OCI-LY3 (cell line): ENCODE measurements at regions not wholly inside any gene's neighbourhood (a gene's known extent, or its start where the extent isn't known, plus 50 kb on each side); places are given as distances from the start of the nearest gene placed in this dataset.
"Not testable (repeated sequence)": the region's sequence is repeated elsewhere in the genome, so short reads cannot be mapped to it uniquely, and the experiment has no call there.

Experiments
- H2AFZ ChIP-seq: fragments of 200-600, 300-600 bp; shearing (Covaris generic); 2 replicates; pipeline ENCODE4 v1.6.0; 2014; ENCODE audit warnings: antibody characterized with exemption, low read depth, low read length
- H3K27ac ChIP-seq: fragments of 200-600, 300-600 bp; sonication (generic); 2 replicates; pipeline ENCODE4 v1.5.1; 2014; ENCODE audit warnings: mild to moderate bottlenecking, low read length, moderate library complexity, mixed read lengths
- H3K27me3 ChIP-seq: fragments of 200-600, 300-600 bp; sonication (generic); 2 replicates; pipeline ENCODE4 v1.6.1; 2014; ENCODE audit warnings: low read depth, low read length, mixed read lengths
- H3K36me3 ChIP-seq: fragments of 200-600, 300-600 bp; sonication (generic); replicated peaks from 2 replicates; pipeline ENCODE3; 2014; ENCODE audit warnings: low read depth, low read length, mixed read lengths
- H3K4me1 ChIP-seq: fragments of 300-600, 200-600 bp; sonication (generic); 2 replicates; pipeline ENCODE4 v1.6.1; 2014; ENCODE audit warnings: low read length, mixed read lengths
- H3K4me2 ChIP-seq: fragments of 200-600, 300-600 bp; sonication (generic); 2 replicates; pipeline ENCODE4 v1.6.1; 2014; ENCODE audit warnings: low read length, mixed read lengths
- H3K4me3 ChIP-seq: fragments of 300-600, 200-600 bp; sonication (generic); 2 replicates; pipeline ENCODE4 v1.5.1; 2014; ENCODE audit warnings: antibody characterized with exemption, mild to moderate bottlenecking, low read length, moderate library complexity
- H3K79me2 ChIP-seq: fragments of 300-600, 200-600 bp; shearing (Covaris generic); 2 replicates; pipeline ENCODE4 v1.6.1; 2014; ENCODE audit warnings: mild to moderate bottlenecking, low read length, mixed read lengths
- H3K9ac ChIP-seq: fragments of 300-600, 200-600 bp; shearing (Covaris generic); 2 replicates; pipeline ENCODE4 v1.6.0; 2014; ENCODE audit warnings: mild to moderate bottlenecking, low read length, moderate library complexity
- H3K9me3 ChIP-seq: fragments of 200-600, 300-600 bp; shearing (Covaris generic); 2 replicates; pipeline ENCODE4 v1.6.1; 2014; ENCODE audit warnings: low read length, mixed read lengths; ENCODE audit not compliant: insufficient read depth
- H4K20me1 ChIP-seq: fragments of 200-600, 300-600 bp; sonication (generic); 2 replicates; pipeline ENCODE4 v1.6.1; 2016; ENCODE audit warnings: low read length, mixed read lengths; ENCODE audit not compliant: insufficient read depth
- EZH2phosphoT487 ChIP-seq: fragments of 200-600 bp; shearing (Covaris generic); IDR thresholded peaks from 2 replicates; pipeline ENCODE4 v1.6.1; 2018; ENCODE audit warnings: antibody characterized with exemption, mixed run types, low read depth
- TF ChIP-seq, protein P1 (sequence below): fragments of 200-600, 300-600 bp; sonication (generic); IDR thresholded peaks from 2 replicates; pipeline ENCODE4 v1.5.1; 2014; ENCODE audit warnings: antibody characterized with exemption, low read length, low read depth

DNA sequence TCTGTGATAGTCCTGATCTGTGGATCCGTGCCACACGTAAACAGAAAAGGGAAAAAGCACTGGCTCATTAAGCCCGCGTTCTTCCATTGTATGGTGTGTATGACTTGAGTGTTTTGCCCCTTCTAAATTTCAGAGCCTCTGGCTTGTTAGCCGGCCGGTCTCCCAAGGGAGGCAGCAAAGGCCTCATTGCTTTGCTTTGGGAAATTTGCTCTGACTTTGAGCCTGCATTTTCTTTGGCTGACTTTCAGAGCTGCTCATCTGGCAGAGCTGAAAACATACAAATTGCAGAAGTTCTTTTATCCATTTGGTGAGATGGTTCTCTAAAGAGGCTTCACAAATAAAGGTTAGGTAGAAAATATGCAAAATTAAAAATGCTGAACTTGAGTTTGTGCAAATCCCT, 123.0 kb downstream of the UTRN start:
- H3K9ac ChIP-seq = no peak overlapping the region
- H3K4me1 ChIP-seq = no peaks in the 10 kb centered on the region
- no peaks in the 10 kb centered on the region for H4K20me1 ChIP-seq
- no peaks in the 10 kb centered on the region for H3K27me3 ChIP-seq
- TF ChIP-seq, protein P1, sequence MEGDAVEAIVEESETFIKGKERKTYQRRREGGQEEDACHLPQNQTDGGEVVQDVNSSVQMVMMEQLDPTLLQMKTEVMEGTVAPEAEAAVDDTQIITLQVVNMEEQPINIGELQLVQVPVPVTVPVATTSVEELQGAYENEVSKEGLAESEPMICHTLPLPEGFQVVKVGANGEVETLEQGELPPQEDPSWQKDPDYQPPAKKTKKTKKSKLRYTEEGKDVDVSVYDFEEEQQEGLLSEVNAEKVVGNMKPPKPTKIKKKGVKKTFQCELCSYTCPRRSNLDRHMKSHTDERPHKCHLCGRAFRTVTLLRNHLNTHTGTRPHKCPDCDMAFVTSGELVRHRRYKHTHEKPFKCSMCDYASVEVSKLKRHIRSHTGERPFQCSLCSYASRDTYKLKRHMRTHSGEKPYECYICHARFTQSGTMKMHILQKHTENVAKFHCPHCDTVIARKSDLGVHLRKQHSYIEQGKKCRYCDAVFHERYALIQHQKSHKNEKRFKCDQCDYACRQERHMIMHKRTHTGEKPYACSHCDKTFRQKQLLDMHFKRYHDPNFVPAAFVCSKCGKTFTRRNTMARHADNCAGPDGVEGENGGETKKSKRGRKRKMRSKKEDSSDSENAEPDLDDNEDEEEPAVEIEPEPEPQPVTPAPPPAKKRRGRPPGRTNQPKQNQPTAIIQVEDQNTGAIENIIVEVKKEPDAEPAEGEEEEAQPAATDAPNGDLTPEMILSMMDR = no peak
- TF ChIP-seq EZH2phosphoT487 = no peak
- no peak overlapping the region for H3K27ac ChIP-seq
- no peak overlapping the region for H3K4me3 ChIP-seq
- no peaks in the 10 kb centered on the region for H3K9me3 ChIP-seq
- no peak overlapping the region for H3K4me2 ChIP-seq
- no peak overlapping the region for H2AFZ ChIP-seq
- H3K36me3 ChIP-seq = no peaks in the 10 kb centered on the region
- no peaks in the 10 kb centered on the region for H3K79me2 ChIP-seq

DNA sequence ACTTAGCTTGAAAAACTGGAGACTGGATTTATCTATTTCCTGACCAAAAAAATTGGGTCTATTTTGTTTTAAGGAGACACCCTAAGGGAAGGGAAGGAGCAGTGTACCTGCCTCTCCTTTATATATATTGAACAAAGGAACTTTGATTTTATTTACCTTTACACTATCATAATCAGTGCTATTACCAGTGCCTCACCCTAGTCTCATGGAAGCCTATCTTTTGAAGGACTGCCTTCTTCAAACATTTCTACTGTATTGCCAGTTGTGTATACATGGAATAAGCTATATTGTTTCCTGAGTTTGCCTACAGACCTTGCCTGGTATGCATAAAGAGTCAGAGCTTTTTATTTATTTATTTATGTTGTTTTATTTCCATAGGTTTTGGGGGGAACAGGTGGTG, 124.9 kb downstream of the UTRN start:
- Histone ChIP-seq H3K36me3 (no peaks in the 10 kb centered on the region), H3K27me3 (no peaks in the 10 kb centered on the region), H2AFZ (no peak overlapping the region), H3K4me1 (no peaks in the 10 kb centered on the region), H3K79me2 (no peaks in the 10 kb centered on the region), H3K9me3 (no peaks in the 10 kb centered on the region), H3K27ac (no peak overlapping the region), H4K20me1 (no peaks in the 10 kb centered on the region), H3K9ac (no peak overlapping the region), H3K4me2 (no peak overlapping the region), H3K4me3 (no peak overlapping the region)
- TF ChIP-seq EZH2phosphoT487 = no peak
- TF ChIP-seq, protein P1 = no peak

DNA sequence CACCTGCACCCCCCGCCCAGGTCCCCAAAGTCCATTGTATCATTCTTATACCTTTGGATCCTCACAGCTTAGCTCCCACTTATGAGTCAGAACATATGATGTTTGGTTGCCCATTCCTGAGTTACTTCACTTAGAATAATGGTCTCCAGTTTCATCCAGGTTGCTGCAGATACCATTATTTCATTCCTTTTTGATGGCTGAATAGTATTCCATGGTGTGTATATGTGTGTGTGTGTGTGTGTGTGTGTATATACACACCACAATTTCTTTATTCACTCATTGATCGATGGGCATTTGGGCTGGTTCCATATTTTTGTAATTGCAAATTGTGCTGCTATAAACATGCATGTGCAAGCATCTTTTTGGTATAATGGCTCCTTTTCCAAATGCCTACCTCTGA, 125.4 kb downstream of the UTRN start:
- H2AFZ ChIP-seq, H3K4me3 ChIP-seq, H3K4me2 ChIP-seq, H4K20me1 ChIP-seq, H3K27me3 ChIP-seq, H3K36me3 ChIP-seq, H3K9me3 ChIP-seq, H3K9ac ChIP-seq, H3K79me2 ChIP-seq, H3K27ac ChIP-seq, H3K4me1 ChIP-seq: not testable (repeated sequence)

DNA sequence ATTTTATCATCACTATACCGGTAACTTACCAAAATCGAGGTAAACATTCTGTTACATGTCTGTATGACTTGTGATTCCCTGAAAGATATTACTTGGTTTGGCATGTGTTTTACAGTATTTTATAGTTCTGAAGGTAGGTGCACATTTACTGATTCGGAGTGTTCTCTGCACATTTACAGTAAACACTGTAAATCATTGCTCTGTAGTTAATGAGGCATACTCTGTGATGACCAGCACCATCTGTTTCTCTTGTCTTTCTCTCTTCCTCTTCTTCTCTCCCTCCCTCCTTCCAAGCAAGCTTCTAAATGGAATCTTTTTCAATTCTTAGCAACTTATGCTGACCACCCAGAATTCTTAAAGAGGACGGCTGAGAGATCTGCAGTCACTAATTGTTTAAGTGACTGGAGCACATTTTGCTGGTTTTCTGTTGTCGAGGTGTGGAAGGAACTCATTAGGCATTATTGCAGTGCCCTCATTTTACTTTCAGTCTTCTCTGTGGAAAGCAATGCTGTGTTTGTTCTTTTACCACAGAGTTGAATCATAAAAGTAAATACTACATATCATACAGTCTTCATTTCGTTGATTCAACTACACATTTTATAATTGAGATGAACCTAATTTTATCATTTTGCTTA, 126.5 kb downstream of the UTRN start:
- H3K27me3 ChIP-seq = no peaks in the 10 kb centered on the region
- H3K9ac ChIP-seq = no peak overlapping the region
- H3K4me1 ChIP-seq = no peaks in the 10 kb centered on the region
- no peaks in the 10 kb centered on the region for H4K20me1 ChIP-seq
- H3K79me2 ChIP-seq = no peaks in the 10 kb centered on the region
- no peak overlapping the region for H2AFZ ChIP-seq
- H3K36me3 ChIP-seq = no peaks in the 10 kb centered on the region
- no peak overlapping the region for H3K4me3 ChIP-seq
- no peak overlapping the region for H3K4me2 ChIP-seq
- no peak for TF ChIP-seq EZH2phosphoT487
- TF ChIP-seq, protein P1 = no peak
- no peak overlapping the region for H3K27ac ChIP-seq
- no peaks in the 10 kb centered on the region for H3K9me3 ChIP-seq

DNA sequence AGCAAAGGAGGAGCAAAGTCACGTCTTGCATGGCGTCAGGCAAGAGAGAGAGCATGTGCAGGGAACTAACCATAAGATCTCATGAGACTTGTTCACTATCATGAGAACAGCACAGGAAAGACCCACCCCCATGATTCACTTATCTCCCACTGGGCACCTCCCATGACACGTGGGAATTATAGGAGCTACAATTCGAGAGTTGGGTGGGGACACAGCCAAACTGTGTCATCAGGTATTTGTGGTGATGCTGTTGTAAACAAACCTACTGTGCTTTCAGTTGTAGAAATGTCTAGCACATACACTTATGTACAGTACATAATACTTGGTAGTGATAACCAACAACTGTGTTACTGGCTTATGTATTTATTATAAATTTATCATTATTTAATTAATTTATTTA, 128.3 kb downstream of the UTRN start:
- H4K20me1 ChIP-seq = no peaks in the 10 kb centered on the region
- H2AFZ ChIP-seq = no peak overlapping the region
- H3K4me3 ChIP-seq = no peak overlapping the region
- no peaks in the 10 kb centered on the region for H3K79me2 ChIP-seq
- no peaks in the 10 kb centered on the region for H3K9me3 ChIP-seq
- no peak overlapping the region for H3K4me2 ChIP-seq
- H3K36me3 ChIP-seq = no peaks in the 10 kb centered on the region
- TF ChIP-seq, protein P1 = no peak
- TF ChIP-seq EZH2phosphoT487 = no peak
- H3K4me1 ChIP-seq = no peaks in the 10 kb centered on the region
- no peak overlapping the region for H3K9ac ChIP-seq
- H3K27me3 ChIP-seq = no peaks in the 10 kb centered on the region
- H3K27ac ChIP-seq = no peak overlapping the region
